ENCODE measurements at regions not wholly inside any gene's neighbourhood (a gene's known extent, or its start where the extent isn't known, plus 50 kb on each side); places are given as distances from the start of the nearest gene placed in this dataset.
A peak's percentile ranks its signal among the peaks of the same experiment; 100 is the strongest.

DNA sequence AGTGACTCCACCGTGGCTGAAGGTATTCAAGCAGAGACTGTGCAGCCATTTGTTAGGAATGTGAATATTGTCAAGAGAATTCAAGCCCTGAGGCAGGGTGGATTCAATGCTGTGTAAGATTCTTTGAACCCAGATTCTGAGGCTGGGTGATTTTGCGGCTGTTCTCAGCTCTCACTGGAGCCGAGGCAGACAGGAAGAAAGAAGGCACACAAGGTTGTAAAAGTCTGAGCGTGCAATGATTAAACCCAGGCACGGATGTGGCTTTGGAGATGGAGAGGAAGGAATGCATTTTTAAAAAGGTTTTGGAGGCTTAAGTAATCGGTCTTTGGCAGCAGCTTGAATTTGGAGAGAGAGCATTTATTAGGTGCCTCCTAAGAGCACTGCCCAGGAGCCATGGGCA is 187.9 kb downstream of the KATNAL1 start:
- no peak overlapping the region for H3K4me3 Mint-ChIP-seq (ENCODE audit: unreplicated experiment)
- H3K36me3 Mint-ChIP-seq (ENCODE audit: low read depth, unreplicated experiment) = no peaks in the 10 kb centered on the region
- H3K27me3 Mint-ChIP-seq (ENCODE audit: low read depth, unreplicated experiment) = peaks cover 3% of the 10 kb centered on the region
- no peak overlapping the region for H3K27ac ChIP-seq (ENCODE audit: low read depth, low read length)
- no peak overlapping the region for H3K4me3 ChIP-seq (ENCODE audit: insufficient read depth, low read depth, low read length)
- DNase-seq (ENCODE audit: low read depth) (peak; percentile 82), FAIRE-seq (peak; percentile 76)
- H3K27ac Mint-ChIP-seq (ENCODE audit: unreplicated experiment) = no peak overlapping the region
- H3K9me3 Mint-ChIP-seq (ENCODE audit: unreplicated experiment) = peaks cover 8% of the 10 kb centered on the region
- no peaks in the 10 kb centered on the region for H3K9me3 ChIP-seq (ENCODE audit: insufficient read depth, low read depth, low read length)
- H2AFZ ChIP-seq (ENCODE audit: low read depth, low read length) = peak overlapping the region; percentile 7
- TF ChIP-seq EZH2 (IDR thresholded peaks at IDR 0.05; ENCODE audit: insufficient read depth, low read length) = no peak
- TF ChIP-seq, protein P1, sequence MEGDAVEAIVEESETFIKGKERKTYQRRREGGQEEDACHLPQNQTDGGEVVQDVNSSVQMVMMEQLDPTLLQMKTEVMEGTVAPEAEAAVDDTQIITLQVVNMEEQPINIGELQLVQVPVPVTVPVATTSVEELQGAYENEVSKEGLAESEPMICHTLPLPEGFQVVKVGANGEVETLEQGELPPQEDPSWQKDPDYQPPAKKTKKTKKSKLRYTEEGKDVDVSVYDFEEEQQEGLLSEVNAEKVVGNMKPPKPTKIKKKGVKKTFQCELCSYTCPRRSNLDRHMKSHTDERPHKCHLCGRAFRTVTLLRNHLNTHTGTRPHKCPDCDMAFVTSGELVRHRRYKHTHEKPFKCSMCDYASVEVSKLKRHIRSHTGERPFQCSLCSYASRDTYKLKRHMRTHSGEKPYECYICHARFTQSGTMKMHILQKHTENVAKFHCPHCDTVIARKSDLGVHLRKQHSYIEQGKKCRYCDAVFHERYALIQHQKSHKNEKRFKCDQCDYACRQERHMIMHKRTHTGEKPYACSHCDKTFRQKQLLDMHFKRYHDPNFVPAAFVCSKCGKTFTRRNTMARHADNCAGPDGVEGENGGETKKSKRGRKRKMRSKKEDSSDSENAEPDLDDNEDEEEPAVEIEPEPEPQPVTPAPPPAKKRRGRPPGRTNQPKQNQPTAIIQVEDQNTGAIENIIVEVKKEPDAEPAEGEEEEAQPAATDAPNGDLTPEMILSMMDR (IDR thresholded peaks at IDR 0.05; ENCODE audit: insufficient read depth, low read depth, low read length) = no peak
- H3K4me2 ChIP-seq (ENCODE audit: low read length) = peak overlapping the region; percentile 72
- H4K20me1 ChIP-seq (ENCODE audit: insufficient read depth, low read length) = no peaks in the 10 kb centered on the region
- peak overlapping the region; percentile 11 for H3K9ac ChIP-seq (ENCODE audit: low read length)
- peaks cover 9% of the 10 kb centered on the region for H3K4me1 ChIP-seq (ENCODE audit: insufficient read depth, low read length)
- no peaks in the 10 kb centered on the region for H3K27me3 ChIP-seq (ENCODE audit: insufficient read depth, low read length)
- peaks cover 10% of the 10 kb centered on the region for H3K4me1 Mint-ChIP-seq (ENCODE audit: low read depth, unreplicated experiment)
- H3K36me3 ChIP-seq (ENCODE audit: insufficient read depth, low read length) = no peaks in the 10 kb centered on the region
- H3K79me2 ChIP-seq (ENCODE audit: insufficient read depth, low read length) = no peaks in the 10 kb centered on the region

DNA sequence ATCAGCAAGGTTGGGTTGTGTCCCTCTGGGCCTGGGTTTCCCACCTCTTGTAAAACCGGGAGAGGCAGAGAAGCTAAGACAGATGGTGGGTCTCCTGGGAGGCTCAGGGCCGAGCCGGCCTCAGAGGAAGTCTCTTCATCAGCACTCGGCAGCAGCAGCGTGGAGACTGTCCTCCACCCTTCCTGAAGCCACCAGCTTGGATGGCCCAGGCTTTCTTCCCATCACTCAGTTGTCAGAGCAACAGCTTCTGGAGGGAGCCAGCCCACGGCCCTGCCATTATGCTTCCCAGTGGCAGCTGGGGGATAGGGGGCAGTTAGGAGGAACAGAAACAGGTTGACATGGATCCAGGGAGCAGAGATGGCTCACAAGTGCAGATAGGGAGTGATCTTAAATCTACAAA is 191.0 kb downstream of the KATNAL1 start:
- H3K4me3 Mint-ChIP-seq (ENCODE audit: unreplicated experiment) = no peak overlapping the region
- no peak overlapping the region for H3K9ac ChIP-seq (ENCODE audit: low read length)
- no peaks in the 10 kb centered on the region for H3K36me3 ChIP-seq (ENCODE audit: insufficient read depth, low read length)
- no peaks in the 10 kb centered on the region for H3K79me2 ChIP-seq (ENCODE audit: insufficient read depth, low read length)
- TF ChIP-seq, protein P1 (IDR thresholded peaks at IDR 0.05; ENCODE audit: insufficient read depth, low read depth, low read length) = no peak
- no peak for TF ChIP-seq EZH2 (IDR thresholded peaks at IDR 0.05; ENCODE audit: insufficient read depth, low read length)
- peaks cover 5% of the 10 kb centered on the region for H3K9me3 Mint-ChIP-seq (ENCODE audit: unreplicated experiment)
- H3K4me1 ChIP-seq (ENCODE audit: insufficient read depth, low read length) = peaks cover 18% of the 10 kb centered on the region
- H3K4me3 ChIP-seq (ENCODE audit: insufficient read depth, low read depth, low read length) = no peak overlapping the region
- H3K4me2 ChIP-seq (ENCODE audit: low read length) = no peak overlapping the region
- H3K27me3 ChIP-seq (ENCODE audit: insufficient read depth, low read length) = no peaks in the 10 kb centered on the region
- H3K27me3 Mint-ChIP-seq (ENCODE audit: low read depth, unreplicated experiment) = peaks cover 3% of the 10 kb centered on the region
- peaks cover 28% of the 10 kb centered on the region for H3K4me1 Mint-ChIP-seq (ENCODE audit: low read depth, unreplicated experiment)
- no peak overlapping the region for H3K27ac Mint-ChIP-seq (ENCODE audit: unreplicated experiment)
- no peaks in the 10 kb centered on the region for H3K9me3 ChIP-seq (ENCODE audit: insufficient read depth, low read depth, low read length)
- no peak overlapping the region for H2AFZ ChIP-seq (ENCODE audit: low read depth, low read length)
- no peaks in the 10 kb centered on the region for H3K36me3 Mint-ChIP-seq (ENCODE audit: low read depth, unreplicated experiment)
- no peaks in the 10 kb centered on the region for H4K20me1 ChIP-seq (ENCODE audit: insufficient read depth, low read length)
- FAIRE-seq = no peak
- H3K27ac ChIP-seq (ENCODE audit: low read depth, low read length) = no peak overlapping the region
- DNase-seq (ENCODE audit: low read depth) = no peak

DNA sequence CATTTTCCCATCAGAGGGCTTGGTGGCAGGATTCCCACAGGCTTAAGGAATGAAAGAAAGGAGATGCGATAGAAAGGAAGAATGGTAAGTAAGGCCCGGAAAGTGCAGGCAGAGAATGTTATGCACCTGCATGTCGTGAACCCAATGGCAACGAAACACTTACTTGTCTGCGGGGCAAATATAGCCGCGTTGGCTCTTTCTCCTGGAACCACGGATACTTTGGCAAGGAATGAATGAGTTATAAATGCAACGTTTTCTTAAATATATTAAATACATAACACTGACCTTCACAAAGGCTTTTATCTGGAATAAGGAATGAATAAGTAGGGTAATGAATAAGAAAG is 192.1 kb downstream of the KATNAL1 start:
- H3K4me3 ChIP-seq (ENCODE audit: insufficient read depth, low read depth, low read length) = peak overlapping the region; percentile 66
- FAIRE-seq (no peak), DNase-seq (ENCODE audit: low read depth) (no peak)
- H2AFZ ChIP-seq (ENCODE audit: low read depth, low read length) = peak overlapping the region; percentile 74
- H4K20me1 ChIP-seq (ENCODE audit: insufficient read depth, low read length) = no peaks in the 10 kb centered on the region
- H3K9ac ChIP-seq (ENCODE audit: low read length) = peak overlapping the region; percentile 52
- H3K79me2 ChIP-seq (ENCODE audit: insufficient read depth, low read length) = no peaks in the 10 kb centered on the region
- H3K27me3 ChIP-seq (ENCODE audit: insufficient read depth, low read length) = no peaks in the 10 kb centered on the region
- Mint-ChIP-seq H3K9me3 (ENCODE audit: unreplicated experiment) (no peaks in the 10 kb centered on the region), H3K4me3 (ENCODE audit: unreplicated experiment) (peak overlapping the region; percentile 78), H3K27me3 (ENCODE audit: low read depth, unreplicated experiment) (peaks cover 1% of the 10 kb centered on the region), H3K27ac (ENCODE audit: unreplicated experiment) (peak overlapping the region; percentile 4), H3K4me1 (ENCODE audit: low read depth, unreplicated experiment) (peaks cover 28% of the 10 kb centered on the region), H3K36me3 (ENCODE audit: low read depth, unreplicated experiment) (no peaks in the 10 kb centered on the region)
- H3K27ac ChIP-seq (ENCODE audit: low read depth, low read length) = no peak overlapping the region
- H3K9me3 ChIP-seq (ENCODE audit: insufficient read depth, low read depth, low read length) = no peaks in the 10 kb centered on the region
- peaks cover 18% of the 10 kb centered on the region for H3K4me1 ChIP-seq (ENCODE audit: insufficient read depth, low read length)
- TF ChIP-seq, protein P1 (IDR thresholded peaks at IDR 0.05; ENCODE audit: insufficient read depth, low read depth, low read length) = no peak
- TF ChIP-seq EZH2 (IDR thresholded peaks at IDR 0.05; ENCODE audit: insufficient read depth, low read length) = no peak
- H3K4me2 ChIP-seq (ENCODE audit: low read length) = peak overlapping the region; percentile 91
- no peaks in the 10 kb centered on the region for H3K36me3 ChIP-seq (ENCODE audit: insufficient read depth, low read length)

All from astrocyte (in vitro differentiated cells and primary cell).